Epidermal melanocyte (primary cell): ENCODE measurements at regions not wholly inside any gene's neighbourhood (a gene's known extent, or its start where the extent isn't known, plus 50 kb on each side); places are given as distances from the start of the nearest gene placed in this dataset.

ENCODE experiments used
- DNase-seq: peaks from one replicate; pipeline ENCODE4 v3.0.0; 2011; ENCODE audit warnings: low spot score; ENCODE audit not compliant: insufficient read length

GRCh38 chr6:74956559-74957428, 249.1 kb downstream of the COL12A1 start:
- DNase-seq: no peak

GRCh38 chr6:74953708-74954107, 252.1 kb downstream of the COL12A1 start:
- no peak for DNase-seq

- no peak for DNase-seq
These were observed 258.9 kb downstream of the COL12A1 start for GRCh38 chr6:74946961-74947360.

GRCh38 chr6:74942130-74942529, 263.7 kb downstream of the COL12A1 start:
- no peak for DNase-seq

- no peak for DNase-seq
These were observed 264.4 kb downstream of the COL12A1 start for GRCh38 chr6:74941424-74941823.

GRCh38 chr6:74939721-74940620, 265.9 kb downstream of the COL12A1 start:
- DNase-seq: no peak

- DNase-seq: no peak
These were observed 266.6 kb downstream of the COL12A1 start for GRCh38 chr6:74939151-74939708.

GRCh38 chr6:74937936-74938335, 267.9 kb downstream of the COL12A1 start:
- no peak for DNase-seq

- no peak for DNase-seq
These were observed 269.0 kb downstream of the COL12A1 start for GRCh38 chr6:74936886-74937285.

- no peak for DNase-seq
These were observed 273.5 kb downstream of the COL12A1 start for GRCh38 chr6:74932232-74932888.

GRCh38 chr6:74931558-74931957, 274.3 kb downstream of the COL12A1 start:
- DNase-seq: peak; percentile 44

GRCh38 chr6:74928203-74928602, 277.6 kb downstream of the COL12A1 start:
- no peak for DNase-seq

- DNase-seq: no peak
These were observed 278.6 kb downstream of the COL12A1 start for GRCh38 chr6:74927299-74927698.

- no peak for DNase-seq
These were observed 280.2 kb downstream of the COL12A1 start for GRCh38 chr6:74925683-74926082.

GRCh38 chr6:74914888-74915287, 291.0 kb downstream of the COL12A1 start:
- no peak for DNase-seq

GRCh38 chr6:74912234-74912633, 293.6 kb downstream of the COL12A1 start:
- no peak for DNase-seq

- DNase-seq: no peak
These were observed 303.0 kb downstream of the COL12A1 start for GRCh38 chr6:74902846-74903245.

GRCh38 chr6:74902089-74902488, 303.8 kb downstream of the COL12A1 start:
- no peak for DNase-seq

- DNase-seq: no peak
These were observed 304.3 kb downstream of the COL12A1 start for GRCh38 chr6:74901576-74901975.

GRCh38 chr6:74899416-74899815, 306.4 kb downstream of the COL12A1 start:
- no peak for DNase-seq

GRCh38 chr6:74892091-74892490, 313.8 kb downstream of the COL12A1 start:
- no peak for DNase-seq
